SJCRH30 (cell line): ENCODE measurements at regions not wholly inside any gene's neighbourhood (a gene's known extent, or its start where the extent isn't known, plus 50 kb on each side); places are given as distances from the start of the nearest gene placed in this dataset.
A peak's percentile ranks its signal among the peaks of the same experiment; 100 is the strongest.

Experiments used
- DNase-seq, 2 experiments: peaks; one replicate each; pipeline ENCODE4 v3.0.0-alpha.2; 2015 to 2020
- H3K27ac ChIP-seq: fragments of 250-450 bp; sonication (Bioruptor Pico); 2 replicates; pipeline ENCODE4 v1.5.1; 2020; ENCODE audit warnings: mild to moderate bottlenecking, moderate library complexity
- H3K27me3 ChIP-seq: fragments of 250-450 bp; sonication (Bioruptor Pico); 2 replicates; pipeline ENCODE4 v1.5.1; 2020; ENCODE audit warnings: mild to moderate bottlenecking, moderate library complexity
- H3K36me3 ChIP-seq: fragments of 250-450 bp; sonication (Bioruptor Pico); 2 replicates; pipeline ENCODE4 v1.5.1; 2020; ENCODE audit warnings: mild to moderate bottlenecking, moderate library complexity
- H3K4me1 ChIP-seq: fragments of 250-450 bp; sonication (Bioruptor Pico); 2 replicates; pipeline ENCODE4 v1.5.1; 2020; ENCODE audit warnings: mild to moderate bottlenecking, moderate library complexity
- H3K4me3 ChIP-seq: fragments of 250-450 bp; sonication (Bioruptor Pico); 2 replicates; pipeline ENCODE4 v1.5.1; 2020; ENCODE audit warnings: mild to moderate bottlenecking, moderate library complexity
- H3K9me3 ChIP-seq: fragments of 250-450 bp; sonication (Bioruptor Pico); replicated peaks from 2 replicates; pipeline ENCODE4 v1.5.1; 2020; ENCODE audit warnings: mild to moderate bottlenecking, moderate library complexity

- no peak for DNase-seq
- Histone ChIP-seq H3K36me3 (no peaks in the 10 kb centered on the region), H3K4me3 (no peak overlapping the region), H3K27me3 (no peaks in the 10 kb centered on the region), H3K4me1 (no peaks in the 10 kb centered on the region), H3K9me3 (no peaks in the 10 kb centered on the region), H3K27ac (no peak overlapping the region)
These were observed 114.5 kb upstream of the ARPP21 start for GRCh38 chr3:35524856-35525255.

- Histone ChIP-seq H3K4me1 (no peaks in the 10 kb centered on the region), H3K27me3 (no peaks in the 10 kb centered on the region)
These were observed 110.6 kb upstream of the ARPP21 start for GRCh38 chr3:35528728-35529127.

GRCh38 chr3:35529337-35529736 lies 110.0 kb upstream of the ARPP21 start:
- Histone ChIP-seq H3K27ac (no peak overlapping the region), H3K4me1 (no peaks in the 10 kb centered on the region), H3K4me3 (no peak overlapping the region), H3K9me3 (no peaks in the 10 kb centered on the region), H3K27me3 (no peaks in the 10 kb centered on the region), H3K36me3 (no peaks in the 10 kb centered on the region)
- DNase-seq = no peak

More at GRCh38 chr3:35528728-35529127, 110.6 kb upstream of the ARPP21 start:
- H3K27ac ChIP-seq = no peak overlapping the region
- DNase-seq = no peak
- no peaks in the 10 kb centered on the region for H3K9me3 ChIP-seq
- H3K36me3 ChIP-seq = no peaks in the 10 kb centered on the region
- H3K4me3 ChIP-seq = no peak overlapping the region

- Histone ChIP-seq H3K36me3 (no peaks in the 10 kb centered on the region), H3K27me3 (no peaks in the 10 kb centered on the region), H3K27ac (no peak overlapping the region), H3K4me1 (no peaks in the 10 kb centered on the region), H3K9me3 (no peaks in the 10 kb centered on the region), H3K4me3 (no peak overlapping the region)
- peak in 1 of 2 experiments; percentile 10 for DNase-seq
These were observed 102.1 kb upstream of the ARPP21 start for GRCh38 chr3:35537265-35537664.

- no peaks in the 10 kb centered on the region for H3K27me3 ChIP-seq
- no peaks in the 10 kb centered on the region for H3K9me3 ChIP-seq
- DNase-seq = no peak
- no peaks in the 10 kb centered on the region for H3K36me3 ChIP-seq
- no peaks in the 10 kb centered on the region for H3K4me1 ChIP-seq
- H3K4me3 ChIP-seq = no peak overlapping the region
- H3K27ac ChIP-seq = no peak overlapping the region
These were observed 94.3 kb upstream of the ARPP21 start for GRCh38 chr3:35544976-35545375.

- H3K27me3 ChIP-seq = no peaks in the 10 kb centered on the region
- no peak overlapping the region for H3K27ac ChIP-seq
- DNase-seq = no peak
- H3K4me1 ChIP-seq = no peaks in the 10 kb centered on the region
- no peaks in the 10 kb centered on the region for H3K9me3 ChIP-seq
- H3K4me3 ChIP-seq = no peak overlapping the region
- H3K36me3 ChIP-seq = no peaks in the 10 kb centered on the region
These were observed 89.6 kb upstream of the ARPP21 start for GRCh38 chr3:35549690-35550089.

GRCh38 chr3:35562141-35562540 lies 77.2 kb upstream of the ARPP21 start:
- H3K27ac ChIP-seq = peak overlapping the region; percentile 29
- no peaks in the 10 kb centered on the region for H3K9me3 ChIP-seq
- DNase-seq = peak; percentile 38 to 81
- no peaks in the 10 kb centered on the region for H3K36me3 ChIP-seq
- H3K4me3 ChIP-seq = no peak overlapping the region
- H3K27me3 ChIP-seq = no peaks in the 10 kb centered on the region
- peaks cover 21% of the 10 kb centered on the region for H3K4me1 ChIP-seq

- no peaks in the 10 kb centered on the region for H3K36me3 ChIP-seq
- DNase-seq = peak in 1 of 2 experiments; percentile 10
- no peak overlapping the region for H3K4me3 ChIP-seq
- no peaks in the 10 kb centered on the region for H3K9me3 ChIP-seq
- peaks cover 21% of the 10 kb centered on the region for H3K4me1 ChIP-seq
- H3K27ac ChIP-seq = no peak overlapping the region
- H3K27me3 ChIP-seq = no peaks in the 10 kb centered on the region
These were observed 74.3 kb upstream of the ARPP21 start for GRCh38 chr3:35565048-35565447.
